ENCODE measurements at regions not wholly inside any gene's neighbourhood (a gene's known extent, or its start where the extent isn't known, plus 50 kb on each side); places are given as distances from the start of the nearest gene placed in this dataset.
"Not testable (repeated sequence)": the region's sequence is repeated elsewhere in the genome, so short reads cannot be mapped to it uniquely, and the experiment has no call there.

GRCh38 chr4:19194672-19195071 is 1057.0 kb upstream of the SLIT2 start:
- no peak for DNase-seq

GRCh38 chr4:19193274-19193981 is 1058.3 kb upstream of the SLIT2 start:
- no peak for DNase-seq

- no peak for DNase-seq
Observed at GRCh38 chr4:19191979-19192650, 1059.6 kb upstream of the SLIT2 start.

- DNase-seq = no peak
Observed at GRCh38 chr4:19187691-19188090, 1064.0 kb upstream of the SLIT2 start.

GRCh38 chr4:19187096-19187495 is 1064.6 kb upstream of the SLIT2 start:
- no peak for DNase-seq

- not testable (repeated sequence) for DNase-seq
Observed at GRCh38 chr4:19181631-19182030, 1070.1 kb upstream of the SLIT2 start.

GRCh38 chr4:19178835-19179234 is 1072.9 kb upstream of the SLIT2 start:
- DNase-seq = no peak

GRCh38 chr4:19177616-19178015 is 1074.1 kb upstream of the SLIT2 start:
- no peak for DNase-seq

GRCh38 chr4:19171832-19172231 is 1079.9 kb upstream of the SLIT2 start:
- DNase-seq = no peak

GRCh38 chr4:19167311-19167710 is 1084.4 kb upstream of the SLIT2 start:
- DNase-seq = no peak

GRCh38 chr4:19164334-19164733 is 1087.4 kb upstream of the SLIT2 start:
- DNase-seq = no peak

- DNase-seq = no peak
Observed at GRCh38 chr4:19159874-19160273, 1091.8 kb upstream of the SLIT2 start.

GRCh38 chr4:19158107-19158809 is 1093.4 kb upstream of the SLIT2 start:
- no peak for DNase-seq

GRCh38 chr4:19156786-19157185 is 1094.9 kb upstream of the SLIT2 start:
- no peak for DNase-seq

GRCh38 chr4:19155568-19155967 is 1096.1 kb upstream of the SLIT2 start:
- no peak for DNase-seq

GRCh38 chr4:19154267-19154666 is 1097.4 kb upstream of the SLIT2 start:
- DNase-seq = not testable (repeated sequence)

GRCh38 chr4:19152264-19152663 is 1099.4 kb upstream of the SLIT2 start:
- DNase-seq = no peak

GRCh38 chr4:19151684-19152083 is 1100.0 kb upstream of the SLIT2 start:
- DNase-seq = no peak

GRCh38 chr4:19146038-19146437 is 1105.7 kb upstream of the SLIT2 start:
- no peak for DNase-seq

GRCh38 chr4:19135895-19136633 is 1114.5 kb upstream of the LCORL start:
- no peak for DNase-seq

GRCh38 chr4:19134685-19135084 is 1113.1 kb upstream of the LCORL start:
- no peak for DNase-seq

- DNase-seq = no peak
Observed at GRCh38 chr4:19133315-19133714, 1111.8 kb upstream of the LCORL start.

- no peak for DNase-seq
Observed at GRCh38 chr4:19130866-19131265, 1109.3 kb upstream of the LCORL start.
